GM12878 (cell line): ENCODE measurements at regions not wholly inside any gene's neighbourhood (a gene's known extent, or its start where the extent isn't known, plus 50 kb on each side); places are given as distances from the start of the nearest gene placed in this dataset.

Source experiments
- ATAC-seq: fragments of 200-7000 bp; cut with Tn5 transposase; 3 replicates; pipeline ENCODE4 v1.9.1; 2020; ENCODE audit warnings: mild to moderate bottlenecking, moderate library complexity
- BruUV-seq: library from RNA; stranded (reverse); fragments of 400-500 nt; replicated peaks from 2 replicates; lab custom pipeline; 2021; lab: Mats Ljungman, UMichigan
- CTCF ChIA-PET: fragments of 300-600 bp; sonication (Branson Sonifier 250); formaldehyde crosslinking; extraction: SDS; loops from one replicate; lab custom pipeline; 2021; ENCODE audit warnings: inconsistent platforms; lab: Yijun Ruan, JAX
- POLR2A ChIA-PET: fragments of 350-600 bp; formaldehyde crosslinking; extraction: SDS; loops from one replicate; lab custom pipeline; 2021; ENCODE audit warnings: inconsistent platforms; lab: Charles Lee
- RAD21 ChIA-PET: fragments of 300-600 bp; sonication (Branson Sonifier 250); formaldehyde crosslinking; loops from one replicate; lab custom pipeline; 2023; ENCODE audit warnings: antibody characterized with exemption; ENCODE audit not compliant: unreplicated experiment; lab: Charles Lee
- SMC1A ChIA-PET: fragments of 300-600 bp; sonication (Branson Sonifier 250); formaldehyde crosslinking; loops from one replicate; lab custom pipeline; 2023; ENCODE audit not compliant: unreplicated experiment, uncharacterized antibody; lab: Charles Lee
- DNase-seq: peaks from one replicate; pipeline ENCODE4 v3.0.0-alpha.2; 2011; ENCODE audit warnings: low read depth, low spot score
- FAIRE-seq: peaks from 3 replicates; lab custom pipeline; 2011; peaks lifted over from hg19 to GRCh38; lab: Jason Lieb, UNC
- H2AFZ ChIP-seq: 2 replicates; pipeline ENCODE4 v1.6.0; 2011; ENCODE audit warnings: low read depth, low read length, control low read depth; ENCODE audit not compliant: control insufficient read depth
- H3K27ac ChIP-seq: 2 replicates; pipeline ENCODE4 v1.5.1; 2011; ENCODE audit warnings: control low read depth; ENCODE audit not compliant: control insufficient read depth, insufficient read depth
- H3K27me3 ChIP-seq, 2 experiments: replicated peaks in 1 of 2; 2 replicates each; pipeline versions ENCODE4 v1.6.0 to v1.6.1; 2011; ENCODE audit warnings: low read length in 1 of 2; ENCODE audit not compliant: control insufficient read depth in 2 of 2, insufficient read depth in 2 of 2
- H3K36me3 ChIP-seq, 2 experiments: 2 replicates each; pipeline ENCODE4 v1.5.1; 2011; ENCODE audit warnings: low read length in 1 of 2; ENCODE audit not compliant: control insufficient read depth in 2 of 2, insufficient read depth in 2 of 2
- H3K4me1 ChIP-seq: 2 replicates; pipeline ENCODE4 v1.6.1; 2011; ENCODE audit warnings: mild to moderate bottlenecking, low read length, moderate library complexity, mixed read lengths; ENCODE audit not compliant: control insufficient read depth, insufficient read depth
- H3K4me2 ChIP-seq: 2 replicates; pipeline ENCODE4 v1.6.0; 2011; ENCODE audit warnings: control low read depth; ENCODE audit not compliant: control insufficient read depth, insufficient read depth
- H3K4me3 ChIP-seq: fragments of 200-600 bp; sonication (generic); 2 replicates; pipeline ENCODE4 v1.5.1; 2016
- H3K79me2 ChIP-seq: 2 replicates; pipeline ENCODE4 v1.6.0; 2011; ENCODE audit warnings: low read length; ENCODE audit not compliant: control insufficient read depth, insufficient read depth
- H3K9ac ChIP-seq: 2 replicates; pipeline ENCODE4 v1.8.0; 2011; ENCODE audit warnings: low read length, control low read depth, mixed read lengths; ENCODE audit not compliant: control insufficient read depth, insufficient read depth
- H3K9me3 ChIP-seq: replicated peaks from 3 replicates; pipeline ENCODE4 v1.5.1; 2011; ENCODE audit warnings: mild to moderate bottlenecking, low read length; ENCODE audit not compliant: control insufficient read depth, insufficient read depth
- H4K20me1 ChIP-seq: 2 replicates; pipeline ENCODE4 v1.6.0; 2011; ENCODE audit not compliant: control insufficient read depth, insufficient read depth
- CBFB ChIP-seq: IDR thresholded peaks from 2 replicates; pipeline ENCODE4 v1.6.1; 2016; ENCODE audit warnings: antibody characterized with exemption, low read depth
- CBX3 ChIP-seq: fragments of 200-600 bp; sonication (generic); IDR thresholded peaks from 2 replicates; pipeline ENCODE4 v1.6.1; 2016; ENCODE audit warnings: low read depth, borderline replicate concordance
- CREM ChIP-seq: IDR thresholded peaks from 2 replicates; pipeline ENCODE4 v1.6.1; 2014; ENCODE audit warnings: antibody characterized with exemption, low read depth
- CUX1 ChIP-seq: IDR thresholded peaks from 2 replicates; pipeline ENCODE4 v1.6.1; 2012; ENCODE audit warnings: improper control_type of control experiment, low read depth, low read length; ENCODE audit not compliant: insufficient replicate concordance
- ETV6 ChIP-seq, 2 experiments: fragments of 450-650 bp in 1 of 2; IDR thresholded peaks in 1 of 2; conservative IDR thresholded peaks in 1 of 2; 2 replicates each; pipeline ENCODE4 v1.6.1; 2014; ENCODE audit warnings: antibody characterized with exemption in 1 of 2, borderline replicate concordance in 1 of 2, low read depth in 1 of 2, mild to moderate bottlenecking in 1 of 2, moderate library complexity in 1 of 2
- FOXK2 ChIP-seq: fragments of 450-650 bp; IDR thresholded peaks from 2 replicates; pipeline ENCODE4 v1.6.1; 2017; ENCODE audit warnings: mild to moderate bottlenecking, moderate library complexity
- GABPA ChIP-seq: IDR thresholded peaks from 2 replicates; pipeline ENCODE4 v1.6.1; 2014; ENCODE audit warnings: antibody characterized with exemption, low read depth, mild to moderate bottlenecking, inconsistent platforms
- HDAC2 ChIP-seq: fragments of 200-600 bp; sonication (generic); IDR thresholded peaks from 2 replicates; pipeline ENCODE4 v1.6.1; 2017
- JUND ChIP-seq: IDR thresholded peaks from 2 replicates; pipeline ENCODE4 v1.6.1; 2012; ENCODE audit warnings: low read depth, mild to moderate bottlenecking, low read length, improper control_type of control experiment, moderate library complexity
- MYC ChIP-seq: IDR thresholded peaks from 2 replicates; pipeline ENCODE4 v1.6.1; 2011; ENCODE audit warnings: mild to moderate bottlenecking, low read length, moderate library complexity, inconsistent platforms; ENCODE audit not compliant: insufficient read depth, insufficient replicate concordance, insufficient read length, severe bottlenecking
- PAX5 ChIP-seq: IDR thresholded peaks from 2 replicates; pipeline ENCODE4 v1.6.1; 2011; ENCODE audit warnings: low read depth, low read length, borderline replicate concordance
- PRDM15 ChIP-seq: fragments of 450-650 bp; formaldehyde crosslinking; IDR thresholded peaks from 2 replicates; pipeline ENCODE4 v1.4.0; 2020; ENCODE audit warnings: mild to moderate bottlenecking, moderate library complexity
- SMAD5 ChIP-seq: IDR thresholded peaks from 2 replicates; pipeline ENCODE4 v1.6.1; 2016; ENCODE audit warnings: antibody characterized with exemption, low read depth
- SRF ChIP-seq, 2 experiments: IDR thresholded peaks; 2 replicates each; pipeline ENCODE4 v1.6.1; 2011; ENCODE audit warnings: low read depth in 2 of 2, low read length in 2 of 2, mild to moderate bottlenecking in 1 of 2, moderate library complexity in 1 of 2
- TCF3 ChIP-seq: IDR thresholded peaks from 2 replicates; pipeline ENCODE4 v1.6.1; 2012; ENCODE audit warnings: low read depth, mild to moderate bottlenecking, low read length, borderline replicate concordance; ENCODE audit not compliant: insufficient read depth
- WGBS: methylation state at CpG from one replicate; pipeline ENCODE4 v1.1.6; 2016; ENCODE audit warnings: low lambda C conversion rate; ENCODE audit not compliant: insufficient replicate concordance, insufficient coverage; ENCODE audit errors: missing lambda C conversion rate; 5-methylcytosine and 5-hydroxymethylcytosine counted together
- in situ Hi-C: fragments of 300-500 bp; cut with MboI; formaldehyde crosslinking; loops from 9 replicates; pipeline ENCODE4 v1.14.3; 2018; ENCODE audit warnings: mixed read lengths
- intact Hi-C: fragments of 100-400 bp; cut with micrococcal nuclease; formaldehyde crosslinking; loops from one replicate; pipeline ENCODE4 v1.14.2; 2022; ENCODE audit not compliant: unreplicated experiment
- TF ChIP-seq, protein P1 (sequence below): fragments of 450-650 bp; IDR thresholded peaks from 2 replicates; pipeline ENCODE4 v1.6.1; 2016; ENCODE audit warnings: mild to moderate bottlenecking

DNA sequence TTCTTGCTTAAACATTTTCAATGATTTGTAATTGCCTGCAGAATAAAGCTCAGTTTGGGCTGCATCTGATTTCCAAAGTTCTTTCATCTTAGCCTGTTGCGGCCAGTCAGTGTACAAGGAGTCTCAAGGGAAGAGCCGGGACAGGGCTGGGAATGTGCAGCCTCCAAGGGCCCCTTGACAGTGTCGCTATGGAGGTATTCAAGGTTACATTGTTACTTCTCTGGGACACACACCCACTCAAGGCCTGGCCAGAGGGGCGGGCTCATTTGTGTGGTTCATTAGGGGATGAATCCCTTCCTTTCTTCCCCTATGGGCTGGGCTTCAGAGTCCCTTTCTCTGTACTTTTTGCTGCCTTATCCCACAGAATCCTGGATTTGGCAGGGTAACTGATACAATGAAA lies 107.6 kb upstream of the CSF3R start:
- CTCF ChIA-PET: interaction anchor here (0.7 kb wide), 1 partner anchor 14 kb away, joined by 3 read pairs; no protein-coding TSS in a partner anchor
- Histone ChIP-seq H2AFZ (no peak overlapping the region), H3K9ac (no peak overlapping the region), H3K27me3 (peaks cover 3 to 7% of the 10 kb centered on the region in 2 experiments; a peak in 3 of 4 replicates), H3K9me3 (no peaks in the 10 kb centered on the region), H3K4me2 (no peak overlapping the region), H4K20me1 (no peaks in the 10 kb centered on the region), H3K79me2 (no peaks in the 10 kb centered on the region), H3K4me1 (no peaks in the 10 kb centered on the region), H3K4me3 (no peak overlapping the region), H3K36me3 (no peaks in the 10 kb centered on the region), H3K27ac (no peak overlapping the region)
- SMC1A ChIA-PET: no interaction called here
- POLR2A ChIA-PET: no interaction called here
- in situ Hi-C loops: no loop called here
- FAIRE-seq: no peak
- intact Hi-C loops: no loop called here
- RAD21 ChIA-PET: no interaction called here
- no TSS peak for BruUV-seq
- ATAC-seq: no peak
- WGBS: 20% methylated on average over 4 of the region's 4 CpGs
- no peak for DNase-seq
- TF ChIP-seq CBX3 (no peak), SRF (IDR thresholded peaks at IDR 0.05; ENCODE audit: low read depth in 2 of 2, low read length in 2 of 2) (no peak), FOXK2 (no peak), CREM (no peak), PAX5 (no peak), GABPA (no peak), CBFB (no peak), HDAC2 (no peak), ETV6 (conservative IDR thresholded peaks at IDR 0.05 in 1 of 2, IDR thresholded peaks at IDR 0.05 in 1 of 2; ENCODE audit: borderline replicate concordance in 1 of 2, low read depth in 1 of 2) (no peak), MYC (no peak), PRDM15 (CRISPR knock-in tag) (no peak), TCF3 (no peak), JUND (no peak), SMAD5 (no peak), CUX1 (no peak)
- TF ChIP-seq, protein P1, sequence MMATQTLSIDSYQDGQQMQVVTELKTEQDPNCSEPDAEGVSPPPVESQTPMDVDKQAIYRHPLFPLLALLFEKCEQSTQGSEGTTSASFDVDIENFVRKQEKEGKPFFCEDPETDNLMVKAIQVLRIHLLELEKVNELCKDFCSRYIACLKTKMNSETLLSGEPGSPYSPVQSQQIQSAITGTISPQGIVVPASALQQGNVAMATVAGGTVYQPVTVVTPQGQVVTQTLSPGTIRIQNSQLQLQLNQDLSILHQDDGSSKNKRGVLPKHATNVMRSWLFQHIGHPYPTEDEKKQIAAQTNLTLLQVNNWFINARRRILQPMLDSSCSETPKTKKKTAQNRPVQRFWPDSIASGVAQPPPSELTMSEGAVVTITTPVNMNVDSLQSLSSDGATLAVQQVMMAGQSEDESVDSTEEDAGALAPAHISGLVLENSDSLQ: no peak
